ENCODE measurements at regions not wholly inside any gene's neighbourhood (a gene's known extent, or its start where the extent isn't known, plus 50 kb on each side); places are given as distances from the start of the nearest gene placed in this dataset.
A peak's percentile ranks its signal among the peaks of the same experiment; 100 is the strongest.

DNA sequence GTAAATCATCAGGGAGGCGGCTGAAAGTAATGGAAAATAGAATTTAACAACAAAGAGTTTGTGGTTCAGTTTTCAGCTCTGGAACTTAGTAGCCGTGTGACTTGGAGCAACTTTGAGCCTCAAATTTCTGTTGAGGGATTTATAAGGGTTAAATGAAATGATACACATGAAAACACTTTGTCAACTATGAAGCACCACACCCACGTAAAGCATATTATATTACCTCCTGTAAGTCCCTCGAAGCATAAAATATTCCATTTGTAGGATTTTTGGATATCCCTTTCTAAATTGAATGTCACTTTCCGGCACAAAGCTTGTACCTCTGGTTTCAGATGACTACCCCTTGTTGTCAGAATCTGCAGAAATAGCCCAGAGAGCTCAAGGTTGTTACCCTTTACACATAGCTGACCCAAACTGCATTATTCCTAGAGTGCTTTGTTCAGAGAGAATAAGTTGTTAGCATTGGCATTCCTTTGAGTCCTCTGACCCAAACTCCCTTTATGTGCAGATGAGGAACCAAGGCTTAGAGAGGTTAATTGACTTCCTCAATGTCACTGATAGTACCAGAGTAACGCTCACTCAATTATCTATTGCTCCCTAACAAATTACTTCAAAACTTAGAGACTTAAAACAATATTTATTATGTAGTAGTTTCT, 187.9 kb upstream of the UMPS start:
- Histone ChIP-seq H3K36me3 (ENCODE audit: control insufficient read depth in 2 of 2, insufficient read depth in 2 of 2, low read length in 1 of 2) (no peaks in the 10 kb centered on the region), H3K27me3 (ENCODE audit: control insufficient read depth in 1 of 2, insufficient read depth in 2 of 2, low read length in 2 of 2) (peaks cover 0 to 3% of the 10 kb centered on the region in 2 donors), H3K27ac (ENCODE audit: low read depth in 2 of 2, low read length in 1 of 2) (no peak overlapping the region), H3K9me3 (ENCODE audit: control insufficient read depth in 2 of 2, insufficient read depth in 1 of 2, low read depth in 1 of 2, low read length in 1 of 2) (no peaks in the 10 kb centered on the region), H3K4me1 (ENCODE audit: control insufficient read depth in 2 of 2, insufficient read depth in 2 of 2, low read length in 1 of 2) (no peaks in the 10 kb centered on the region), H3K4me3 (ENCODE audit: low read depth in 1 of 2, low read length in 2 of 2) (no peak overlapping the region)
- 77 to 78% methylated on average over 6 of the region's 6 CpGs for WGBS, 2 donors

DNA sequence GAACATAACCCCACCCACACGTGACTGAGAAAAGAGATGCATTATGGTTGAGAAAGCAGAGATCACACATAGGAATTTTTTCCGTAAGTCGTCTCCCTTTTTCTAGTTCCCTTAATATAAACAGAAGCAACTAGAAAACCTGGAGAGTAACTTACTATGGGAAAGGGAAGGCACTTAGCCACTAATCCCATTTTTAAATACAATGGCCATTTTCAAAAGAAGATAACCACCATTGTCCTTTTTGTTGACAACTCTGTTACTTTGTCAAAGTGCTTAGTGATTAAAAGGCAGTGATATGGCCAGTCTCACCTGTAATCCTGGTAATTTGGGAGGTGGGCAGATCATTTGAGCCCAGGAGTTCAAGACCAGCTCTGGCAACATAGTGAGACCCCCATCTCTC, 184.4 kb upstream of the UMPS start:
- Histone ChIP-seq H3K36me3 (ENCODE audit: control insufficient read depth in 2 of 2, insufficient read depth in 2 of 2, low read length in 1 of 2) (no peaks in the 10 kb centered on the region), H3K4me3 (ENCODE audit: low read depth in 1 of 2, low read length in 2 of 2) (no peak overlapping the region), H3K4me1 (ENCODE audit: control insufficient read depth in 2 of 2, insufficient read depth in 2 of 2, low read length in 1 of 2) (no peaks in the 10 kb centered on the region), H3K9me3 (ENCODE audit: control insufficient read depth in 2 of 2, insufficient read depth in 1 of 2, low read depth in 1 of 2, low read length in 1 of 2) (no peaks in the 10 kb centered on the region), H3K27ac (ENCODE audit: low read depth in 2 of 2, low read length in 1 of 2) (no peak overlapping the region), H3K27me3 (ENCODE audit: control insufficient read depth in 1 of 2, insufficient read depth in 2 of 2, low read length in 2 of 2) (no peaks in the 10 kb centered on the region)
- WGBS, 2 donors = 84 to 87% methylated on average over 3 of the region's 3 CpGs

DNA sequence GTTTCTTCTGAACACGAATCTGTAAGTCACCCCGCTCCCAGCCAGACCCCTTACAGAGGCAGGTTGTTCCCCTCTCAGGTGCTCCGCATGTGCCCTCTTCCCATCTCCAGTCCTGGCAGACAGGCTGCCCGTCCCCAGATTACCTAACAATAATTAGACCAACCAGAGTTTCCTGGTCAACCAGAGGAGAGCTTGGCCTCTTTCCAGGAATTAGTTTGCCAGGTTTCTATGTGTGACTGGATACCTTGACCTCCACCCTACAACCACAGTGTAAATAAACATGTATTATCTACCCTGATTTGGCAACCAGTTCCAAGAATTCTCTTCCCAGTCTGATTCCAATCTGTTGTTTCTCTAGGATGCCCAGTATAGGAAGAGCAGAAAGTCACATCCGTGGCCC, 178.0 kb upstream of the UMPS start:
- 59 to 63% methylated on average over 5 of the region's 5 CpGs for WGBS, 2 donors
- Histone ChIP-seq H3K4me1 (ENCODE audit: control insufficient read depth in 2 of 2, insufficient read depth in 2 of 2, low read length in 1 of 2) (no peaks in the 10 kb centered on the region), H3K4me3 (ENCODE audit: low read depth in 1 of 2, low read length in 2 of 2) (no peak overlapping the region), H3K27ac (ENCODE audit: low read depth in 2 of 2, low read length in 1 of 2) (no peak overlapping the region), H3K36me3 (ENCODE audit: control insufficient read depth in 2 of 2, insufficient read depth in 2 of 2, low read length in 1 of 2) (no peaks in the 10 kb centered on the region), H3K9me3 (ENCODE audit: control insufficient read depth in 2 of 2, insufficient read depth in 1 of 2, low read depth in 1 of 2, low read length in 1 of 2) (no peaks in the 10 kb centered on the region), H3K27me3 (ENCODE audit: control insufficient read depth in 1 of 2, insufficient read depth in 2 of 2, low read length in 2 of 2) (no peaks in the 10 kb centered on the region)

DNA sequence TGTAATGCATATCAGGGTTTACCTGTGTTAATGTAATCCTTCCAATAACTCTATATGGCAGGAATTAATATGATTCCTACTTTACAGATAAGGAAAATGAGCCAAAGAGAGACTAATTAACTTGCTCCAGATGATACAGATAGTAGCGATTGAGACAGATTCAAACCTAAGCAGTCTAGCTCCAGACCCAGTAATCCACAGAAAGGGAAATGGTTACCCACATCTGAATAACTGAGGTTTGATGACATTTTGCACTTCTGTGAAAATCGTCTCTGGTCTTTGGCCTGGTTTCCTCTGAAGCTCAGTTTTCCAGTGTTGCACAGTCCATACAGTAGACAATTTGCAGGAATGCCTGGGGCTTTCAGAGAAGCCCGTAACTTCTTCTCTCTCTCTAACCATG, 177.1 kb upstream of the UMPS start:
- H3K27me3 ChIP-seq (ENCODE audit: control insufficient read depth in 1 of 2, insufficient read depth in 2 of 2, low read length in 2 of 2) = no peaks in the 10 kb centered on the region
- WGBS, 2 donors = 72 to 77% methylated on average over 3 of the region's 3 CpGs

DNA sequence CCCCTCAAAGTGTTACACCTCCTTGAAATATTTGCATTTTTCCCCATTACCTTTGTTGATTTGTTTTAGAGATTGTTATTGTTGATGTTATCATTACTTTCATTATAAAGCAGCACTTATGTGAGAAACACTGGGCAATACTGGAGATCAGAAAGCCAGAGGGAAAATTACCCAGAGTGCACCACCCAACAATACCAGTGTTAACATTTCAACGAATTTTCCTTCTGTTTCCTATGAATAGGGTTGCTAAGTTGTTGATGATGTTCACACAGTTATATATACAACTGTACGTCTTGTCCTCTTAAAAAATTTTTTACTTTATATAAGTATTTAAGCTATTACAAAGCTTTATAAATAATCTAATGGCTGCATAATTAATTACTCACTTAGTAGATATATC, 173.6 kb upstream of the UMPS start:
- Histone ChIP-seq H3K27ac (ENCODE audit: low read depth in 2 of 2, low read length in 1 of 2) (no peak overlapping the region), H3K4me1 (ENCODE audit: control insufficient read depth in 2 of 2, insufficient read depth in 2 of 2, low read length in 1 of 2) (peaks cover 2% of the 10 kb centered on the region in 2 donors), H3K9me3 (ENCODE audit: control insufficient read depth in 2 of 2, insufficient read depth in 1 of 2, low read depth in 1 of 2, low read length in 1 of 2) (no peaks in the 10 kb centered on the region), H3K4me3 (ENCODE audit: low read depth in 1 of 2, low read length in 2 of 2) (no peak overlapping the region), H3K27me3 (ENCODE audit: control insufficient read depth in 1 of 2, insufficient read depth in 2 of 2, low read length in 2 of 2) (no peaks in the 10 kb centered on the region), H3K36me3 (ENCODE audit: control insufficient read depth in 2 of 2, insufficient read depth in 2 of 2, low read length in 1 of 2) (no peaks in the 10 kb centered on the region)
- WGBS, 2 donors = 46 to 53% methylated on average over 2 of the region's 2 CpGs

More for the DNA sequence above, 177.1 kb upstream of the UMPS start:
- Histone ChIP-seq H3K4me3 (ENCODE audit: low read depth in 1 of 2, low read length in 2 of 2) (no peak overlapping the region), H3K4me1 (ENCODE audit: control insufficient read depth in 2 of 2, insufficient read depth in 2 of 2, low read length in 1 of 2) (no peaks in the 10 kb centered on the region), H3K36me3 (ENCODE audit: control insufficient read depth in 2 of 2, insufficient read depth in 2 of 2, low read length in 1 of 2) (no peaks in the 10 kb centered on the region), H3K27ac (ENCODE audit: low read depth in 2 of 2, low read length in 1 of 2) (no peak overlapping the region), H3K9me3 (ENCODE audit: control insufficient read depth in 2 of 2, insufficient read depth in 1 of 2, low read depth in 1 of 2, low read length in 1 of 2) (no peaks in the 10 kb centered on the region)

DNA sequence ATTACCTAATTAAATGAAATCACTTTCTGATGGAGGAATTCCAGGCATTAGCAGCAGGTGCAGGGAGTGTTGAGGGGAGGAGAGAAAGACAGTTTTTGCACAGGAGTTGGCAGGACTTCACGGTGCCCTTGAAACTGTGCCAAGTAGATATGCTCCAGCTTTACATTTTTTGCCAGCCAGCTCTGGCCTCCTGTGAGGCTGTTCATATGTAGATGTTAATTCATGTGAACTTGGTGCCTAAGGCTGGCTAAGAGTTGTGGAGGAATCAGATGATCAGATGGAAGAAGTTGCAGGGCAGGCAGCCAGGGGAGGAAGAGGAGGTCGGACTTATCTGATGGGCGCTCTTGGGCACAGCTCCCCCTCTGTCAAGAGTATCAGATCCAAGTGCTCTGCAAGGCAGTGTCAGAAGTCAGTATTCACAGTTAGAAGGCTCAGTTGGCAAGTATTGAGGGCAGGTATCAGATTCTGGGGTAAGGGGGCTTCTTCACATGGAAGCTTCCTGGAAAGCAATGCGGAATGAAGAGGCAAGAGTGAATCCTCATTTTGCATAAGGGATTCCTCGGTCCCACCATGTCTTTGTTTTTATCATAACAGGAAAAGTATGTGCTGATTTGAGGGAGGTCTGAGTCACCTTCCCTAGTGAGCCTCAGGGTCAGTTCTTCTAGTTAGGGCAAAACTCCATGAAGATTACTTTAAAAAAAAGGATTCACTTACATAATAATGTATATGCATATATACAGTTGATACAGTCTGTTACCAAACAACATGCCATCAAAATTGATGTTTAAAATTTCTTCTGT, 172.6 kb upstream of the UMPS start:
- peak overlapping the region in 1 of 2 donors; percentile 2 for H3K27ac ChIP-seq (ENCODE audit: low read depth in 2 of 2, low read length in 1 of 2)
- 30 to 31% methylated on average over 5 of the region's 5 CpGs for whole genome bisulfite sequencing, 2 donors
- no peak overlapping the region for H3K4me3 ChIP-seq (ENCODE audit: low read depth in 1 of 2, low read length in 2 of 2)
- no peaks in the 10 kb centered on the region for H3K36me3 ChIP-seq (ENCODE audit: control insufficient read depth in 2 of 2, insufficient read depth in 2 of 2, low read length in 1 of 2)
- peaks cover 2% of the 10 kb centered on the region in 2 donors for H3K4me1 ChIP-seq (ENCODE audit: control insufficient read depth in 2 of 2, insufficient read depth in 2 of 2, low read length in 1 of 2)
- H3K9me3 ChIP-seq (ENCODE audit: control insufficient read depth in 2 of 2, insufficient read depth in 1 of 2, low read depth in 1 of 2, low read length in 1 of 2) = no peaks in the 10 kb centered on the region
- H3K27me3 ChIP-seq (ENCODE audit: control insufficient read depth in 1 of 2, insufficient read depth in 2 of 2, low read length in 2 of 2) = no peaks in the 10 kb centered on the region

DNA sequence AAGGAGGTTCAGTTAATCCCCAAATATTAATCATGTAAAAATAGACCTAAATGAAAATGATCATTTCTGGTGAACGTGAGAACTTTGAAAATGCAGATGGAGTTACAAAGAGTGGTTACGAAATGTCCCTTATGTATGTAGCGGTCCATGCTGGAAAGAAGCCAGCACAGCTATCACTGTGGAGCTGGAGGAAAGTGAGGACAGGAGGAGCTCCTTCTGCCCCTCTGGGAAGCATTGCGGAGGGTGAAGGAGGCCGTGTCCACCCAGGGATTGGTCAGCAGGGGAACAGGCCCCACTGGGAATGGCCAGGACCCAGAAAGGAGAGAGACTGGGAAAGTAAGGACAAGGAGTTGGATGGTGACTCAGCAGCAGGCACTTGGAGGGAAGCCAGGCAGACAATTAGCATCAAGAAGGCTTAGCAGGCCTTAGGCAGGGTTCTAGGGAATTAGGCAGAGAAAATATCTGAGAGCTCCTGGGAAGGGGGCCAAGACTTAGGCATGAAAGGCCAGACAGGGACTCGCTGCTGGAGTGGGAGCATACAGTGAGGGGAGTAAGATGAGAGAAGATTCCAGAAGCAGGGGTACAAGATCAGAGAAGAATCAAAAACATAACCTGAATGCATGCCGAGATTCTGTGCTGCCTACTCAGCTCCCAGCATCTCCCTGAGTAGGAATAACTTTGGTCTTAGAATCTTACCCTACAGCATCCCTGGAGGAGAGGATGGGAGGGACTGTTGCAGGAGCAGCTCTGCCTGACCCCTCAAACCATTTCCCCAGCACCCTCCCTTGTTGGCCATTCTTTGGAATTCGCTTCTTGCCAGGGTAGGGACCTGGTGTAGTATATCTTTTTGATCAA, 171.0 kb upstream of the UMPS start:
- Histone ChIP-seq H3K27me3 (ENCODE audit: control insufficient read depth in 1 of 2, insufficient read depth in 2 of 2, low read length in 2 of 2) (no peaks in the 10 kb centered on the region), H3K4me3 (ENCODE audit: low read depth in 1 of 2, low read length in 2 of 2) (no peak overlapping the region), H3K36me3 (ENCODE audit: control insufficient read depth in 2 of 2, insufficient read depth in 2 of 2, low read length in 1 of 2) (no peaks in the 10 kb centered on the region), H3K4me1 (ENCODE audit: control insufficient read depth in 2 of 2, insufficient read depth in 2 of 2, low read length in 1 of 2) (peaks cover 2% of the 10 kb centered on the region in 2 donors), H3K9me3 (ENCODE audit: control insufficient read depth in 2 of 2, insufficient read depth in 1 of 2, low read depth in 1 of 2, low read length in 1 of 2) (no peaks in the 10 kb centered on the region), H3K27ac (ENCODE audit: low read depth in 2 of 2, low read length in 1 of 2) (peak overlapping the region; percentile 66 to 71)
- 30 to 34% methylated on average over 8 of the region's 8 CpGs for WGBS, 2 donors

DNA sequence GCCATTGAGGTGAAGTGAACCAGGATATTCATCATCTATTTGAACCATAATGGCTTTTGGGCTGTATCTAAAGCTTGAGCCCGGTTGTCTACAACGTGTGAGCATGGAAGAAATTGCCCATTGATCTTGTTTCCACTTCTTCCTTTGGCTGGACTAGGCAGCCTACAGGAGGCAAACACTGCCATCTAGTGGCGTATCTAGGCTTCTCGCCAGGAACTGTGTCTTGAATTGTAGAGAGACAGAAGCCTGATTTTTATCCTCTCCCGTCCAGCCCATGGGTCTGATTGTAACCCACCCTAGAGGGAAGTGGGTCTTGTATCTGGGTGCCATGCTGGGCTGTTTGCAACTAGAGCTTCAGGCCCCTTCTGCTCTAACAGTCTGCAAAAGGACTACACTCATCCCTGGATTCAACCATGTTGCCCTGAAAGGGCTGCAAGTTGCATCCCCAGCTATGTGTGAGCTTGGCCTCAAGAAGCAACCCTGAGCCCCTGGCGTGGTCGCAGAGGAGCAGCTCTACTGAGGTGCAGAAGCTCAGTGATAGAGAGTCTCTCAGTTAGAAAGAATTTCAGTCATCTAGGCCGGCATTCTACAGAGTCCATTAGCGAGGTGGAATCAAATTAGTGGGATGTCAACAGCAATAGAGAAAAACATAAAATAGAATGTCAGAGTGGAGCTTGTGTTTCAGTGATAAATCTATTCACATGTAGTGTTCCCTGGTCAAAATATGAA, 170.2 kb upstream of the UMPS start:
- 25% methylated on average over 9 of the region's 9 CpGs for WGBS, 2 donors
- Histone ChIP-seq H3K9me3 (ENCODE audit: control insufficient read depth in 2 of 2, insufficient read depth in 1 of 2, low read depth in 1 of 2, low read length in 1 of 2) (no peaks in the 10 kb centered on the region), H3K36me3 (ENCODE audit: control insufficient read depth in 2 of 2, insufficient read depth in 2 of 2, low read length in 1 of 2) (no peaks in the 10 kb centered on the region), H3K27me3 (ENCODE audit: control insufficient read depth in 1 of 2, insufficient read depth in 2 of 2, low read length in 2 of 2) (no peaks in the 10 kb centered on the region), H3K4me3 (ENCODE audit: low read depth in 1 of 2, low read length in 2 of 2) (no peak overlapping the region), H3K4me1 (ENCODE audit: control insufficient read depth in 2 of 2, insufficient read depth in 2 of 2, low read length in 1 of 2) (peaks cover 2% of the 10 kb centered on the region in 2 donors), H3K27ac (ENCODE audit: low read depth in 2 of 2, low read length in 1 of 2) (peak overlapping the region; percentile 12 to 71)

DNA sequence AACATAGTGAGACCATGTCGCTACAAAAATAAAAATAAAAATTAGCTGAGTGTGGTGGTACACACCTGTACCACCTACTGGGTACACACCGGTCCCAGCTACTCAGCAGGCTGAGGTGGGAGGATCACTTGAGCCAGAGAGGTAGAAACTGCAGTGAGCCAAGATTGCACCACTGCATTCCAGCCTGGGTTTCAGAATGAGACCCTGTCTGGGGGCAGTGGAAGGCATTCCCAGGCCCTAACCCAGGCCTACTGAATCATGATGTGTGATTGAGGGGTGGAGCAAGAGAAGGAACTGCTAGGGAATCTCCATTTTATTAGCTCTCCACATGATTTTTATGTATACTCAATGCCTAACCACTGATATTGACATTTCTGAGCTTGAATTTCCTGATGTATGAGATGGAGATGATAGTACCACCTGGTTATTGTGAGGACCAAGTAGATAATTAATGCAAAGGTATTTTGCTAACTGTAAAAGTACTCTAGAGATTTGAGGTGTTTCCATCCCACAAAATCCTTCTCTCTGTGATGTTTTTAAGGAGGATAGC, 169.5 kb upstream of the UMPS start:
- H3K4me1 ChIP-seq (ENCODE audit: control insufficient read depth in 2 of 2, insufficient read depth in 2 of 2, low read length in 1 of 2) = peaks cover 2% of the 10 kb centered on the region in 2 donors
- no peak overlapping the region for H3K27ac ChIP-seq (ENCODE audit: low read depth in 2 of 2, low read length in 1 of 2)
- H3K9me3 ChIP-seq (ENCODE audit: control insufficient read depth in 2 of 2, insufficient read depth in 1 of 2, low read depth in 1 of 2, low read length in 1 of 2) = no peaks in the 10 kb centered on the region
- H3K36me3 ChIP-seq (ENCODE audit: control insufficient read depth in 2 of 2, insufficient read depth in 2 of 2, low read length in 1 of 2) = no peaks in the 10 kb centered on the region
- H3K4me3 ChIP-seq (ENCODE audit: low read depth in 1 of 2, low read length in 2 of 2) = no peak overlapping the region
- WGBS, 2 donors = 74 to 91% methylated on average over 2 of the region's 2 CpGs
- H3K27me3 ChIP-seq (ENCODE audit: control insufficient read depth in 1 of 2, insufficient read depth in 2 of 2, low read length in 2 of 2) = no peaks in the 10 kb centered on the region
